ENCODE measurements at regions not wholly inside any gene's neighbourhood (a gene's known extent, or its start where the extent isn't known, plus 50 kb on each side); places are given as distances from the start of the nearest gene placed in this dataset.

GRCh38 chr10:20627946-20628507 lies 269.1 kb downstream of the NEBL start:
- peaks cover 13% of the 10 kb centered on the region for H3K27me3 ChIP-seq (ENCODE audit: insufficient read depth, poor library complexity, severe bottlenecking)
- no peak overlapping the region for H3K27ac ChIP-seq (ENCODE audit: poor library complexity, severe bottlenecking)
- no peak overlapping the region for H3K4me3 ChIP-seq (ENCODE audit: severe bottlenecking)
- no peaks in the 10 kb centered on the region for H3K9me3 ChIP-seq (ENCODE audit: severe bottlenecking)
- DNase-seq (ENCODE audit: low spot score), result no peak
- no peaks in the 10 kb centered on the region for H3K4me1 ChIP-seq (ENCODE audit: insufficient read depth, poor library complexity, severe bottlenecking)
- TF ChIP-seq CTCF (IDR thresholded peaks at IDR 0.05; ENCODE audit: poor library complexity, severe bottlenecking), result no peak
- ATAC-seq (ENCODE audit: low read depth), result no peak
- H3K36me3 ChIP-seq (ENCODE audit: low read depth), result no peaks in the 10 kb centered on the region

- H3K9me3 ChIP-seq (ENCODE audit: severe bottlenecking), result no peaks in the 10 kb centered on the region
- H3K4me1 ChIP-seq (ENCODE audit: insufficient read depth, poor library complexity, severe bottlenecking), result no peaks in the 10 kb centered on the region
- H3K4me3 ChIP-seq (ENCODE audit: severe bottlenecking), result no peak overlapping the region
- no peak for DNase-seq (ENCODE audit: low spot score)
- no peak for TF ChIP-seq CTCF (IDR thresholded peaks at IDR 0.05; ENCODE audit: poor library complexity, severe bottlenecking)
- peaks cover 15% of the 10 kb centered on the region for H3K27me3 ChIP-seq (ENCODE audit: insufficient read depth, poor library complexity, severe bottlenecking)
- no peak overlapping the region for H3K27ac ChIP-seq (ENCODE audit: poor library complexity, severe bottlenecking)
- no peaks in the 10 kb centered on the region for H3K36me3 ChIP-seq (ENCODE audit: low read depth)
- no peak for ATAC-seq (ENCODE audit: low read depth)
Observed at GRCh38 chr10:20627087-20627486, 270.0 kb downstream of the NEBL start.

GRCh38 chr10:20625868-20626267 lies 271.2 kb downstream of the NEBL start:
- H3K27ac ChIP-seq (ENCODE audit: poor library complexity, severe bottlenecking), result no peak overlapping the region
- DNase-seq (ENCODE audit: low spot score) (no peak), ATAC-seq (ENCODE audit: low read depth) (no peak)
- no peak overlapping the region for H3K4me3 ChIP-seq (ENCODE audit: severe bottlenecking)
- no peaks in the 10 kb centered on the region for H3K9me3 ChIP-seq (ENCODE audit: severe bottlenecking)
- H3K27me3 ChIP-seq (ENCODE audit: insufficient read depth, poor library complexity, severe bottlenecking), result peaks cover 18% of the 10 kb centered on the region
- no peak for TF ChIP-seq CTCF (IDR thresholded peaks at IDR 0.05; ENCODE audit: poor library complexity, severe bottlenecking)
- no peaks in the 10 kb centered on the region for H3K4me1 ChIP-seq (ENCODE audit: insufficient read depth, poor library complexity, severe bottlenecking)
- H3K36me3 ChIP-seq (ENCODE audit: low read depth), result no peaks in the 10 kb centered on the region

- H3K36me3 ChIP-seq (ENCODE audit: low read depth), result no peaks in the 10 kb centered on the region
- H3K9me3 ChIP-seq (ENCODE audit: severe bottlenecking), result no peaks in the 10 kb centered on the region
- no peak overlapping the region for H3K4me3 ChIP-seq (ENCODE audit: severe bottlenecking)
- no peak for DNase-seq (ENCODE audit: low spot score)
- peaks cover 18% of the 10 kb centered on the region for H3K27me3 ChIP-seq (ENCODE audit: insufficient read depth, poor library complexity, severe bottlenecking)
- TF ChIP-seq CTCF (IDR thresholded peaks at IDR 0.05; ENCODE audit: poor library complexity, severe bottlenecking), result no peak
- no peak overlapping the region for H3K27ac ChIP-seq (ENCODE audit: poor library complexity, severe bottlenecking)
- H3K4me1 ChIP-seq (ENCODE audit: insufficient read depth, poor library complexity, severe bottlenecking), result no peaks in the 10 kb centered on the region
- no peak for ATAC-seq (ENCODE audit: low read depth)
Observed at GRCh38 chr10:20624642-20625041, 272.5 kb downstream of the NEBL start.

- DNase-seq (ENCODE audit: low spot score), result no peak
- Histone ChIP-seq H3K36me3 (ENCODE audit: low read depth) (no peaks in the 10 kb centered on the region), H3K4me3 (ENCODE audit: severe bottlenecking) (no peak overlapping the region), H3K4me1 (ENCODE audit: insufficient read depth, poor library complexity, severe bottlenecking) (no peaks in the 10 kb centered on the region), H3K27me3 (ENCODE audit: insufficient read depth, poor library complexity, severe bottlenecking) (peaks cover 18% of the 10 kb centered on the region), H3K27ac (ENCODE audit: poor library complexity, severe bottlenecking) (no peak overlapping the region), H3K9me3 (ENCODE audit: severe bottlenecking) (no peaks in the 10 kb centered on the region)
- TF ChIP-seq CTCF (IDR thresholded peaks at IDR 0.05; ENCODE audit: poor library complexity, severe bottlenecking), result no peak
- no peak for ATAC-seq (ENCODE audit: low read depth)
Observed at GRCh38 chr10:20623546-20623945, 273.6 kb downstream of the NEBL start.

Data from RWPE2 (cell line).